Breast epithelium (tissue), 4 donors: ENCODE measurements at regions not wholly inside any gene's neighbourhood (a gene's known extent, or its start where the extent isn't known, plus 50 kb on each side); places are given as distances from the start of the nearest gene placed in this dataset.

Source experiments
- DNase-seq, 2 donors: peaks; one replicate each; pipeline ENCODE4 v3.0.0-alpha.2; 2019; ENCODE audit warnings: low spot score in 2 of 2
- H3K27ac ChIP-seq, 2 donors: fragments of 200-600 bp; sonication (generic) in 1 of 2; one replicate each; pipeline ENCODE4 v1.5.1; 2016 to 2019; ENCODE audit warnings: mild to moderate bottlenecking in 1 of 2
- H3K27me3 ChIP-seq, 2 donors: fragments of 200-600 bp; sonication (generic) in 1 of 2; one replicate each; pipeline versions ENCODE4 v1.5.1 to v1.6.0; 2017 to 2019; ENCODE audit warnings: control low read depth in 1 of 2, mild to moderate bottlenecking in 1 of 2
- H3K36me3 ChIP-seq: fragments of 200-600 bp; one replicate; pipeline ENCODE4 v1.5.1; 2019
- H3K4me1 ChIP-seq, 2 donors: fragments of 200-600 bp; sonication (generic); one replicate each; pipeline ENCODE4 v1.5.1; 2016 to 2019; ENCODE audit warnings: control low read depth in 1 of 2
- H3K4me3 ChIP-seq, 3 donors: fragments of 200-600 bp; sonication (generic); 1 replicate in 2 of 3; 2 replicates in 1 of 3; pipeline ENCODE4 v1.5.1; 2016 to 2019; ENCODE audit warnings: mild to moderate bottlenecking in 3 of 3, moderate library complexity in 2 of 3
- H3K9me3 ChIP-seq, 2 donors: fragments of 200-600 bp; sonication (generic) in 1 of 2; one replicate each; pipeline ENCODE4 v1.5.1; 2016 to 2019; ENCODE audit warnings: control low read depth in 1 of 2
- CTCF ChIP-seq, 3 donors: fragments of 450-650 bp; IDR thresholded peaks; one replicate each; pipeline ENCODE4 v1.5.1; 2016 to 2017; ENCODE audit warnings: antibody characterized with exemption in 3 of 3, mild to moderate bottlenecking in 3 of 3, moderate library complexity in 3 of 3
- POLR2A ChIP-seq: fragments of 450-650 bp; IDR thresholded peaks from one replicate; pipeline ENCODE4 v1.6.1; 2016; ENCODE audit warnings: antibody characterized with exemption, mild to moderate bottlenecking, moderate library complexity
- POLR2AphosphoS5 ChIP-seq, 3 donors: sonication (generic); formaldehyde crosslinking; IDR thresholded peaks; one replicate each; pipeline ENCODE4 v1.6.1; 2017; ENCODE audit warnings: antibody characterized with exemption in 3 of 3
- intact Hi-C: fragments of 100-400 bp; cut with DNase I; formaldehyde crosslinking; loops from one replicate; pipeline ENCODE4 v1.15.1; 2023; ENCODE audit warnings: low total_unique reads

DNA sequence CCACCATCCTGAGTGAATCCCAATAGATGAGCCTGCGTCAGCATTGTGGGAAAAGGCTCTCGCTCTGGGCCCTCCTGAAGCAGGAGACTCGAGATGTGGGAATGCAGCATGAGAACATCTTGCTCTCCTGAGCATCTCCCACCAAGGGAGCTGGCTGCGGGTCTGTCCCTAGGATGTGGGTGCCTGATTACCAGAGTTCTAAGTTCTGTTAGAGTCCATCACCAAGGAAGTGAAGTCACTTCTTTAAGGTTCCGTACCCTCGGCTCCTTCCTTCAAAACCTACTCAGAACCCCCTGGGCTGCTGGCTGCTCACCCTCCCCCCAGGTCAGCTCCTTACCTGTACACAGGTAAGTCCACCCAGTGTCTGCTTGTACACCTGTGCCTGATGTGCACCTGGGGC lies 100.5 kb upstream of the IGLL5 start:
- intact Hi-C loops, result no loop called here
- TF ChIP-seq POLR2A (no peak), POLR2AphosphoS5 (IDR thresholded peaks at IDR 0.05) (no peak), CTCF (IDR thresholded peaks at IDR 0.05) (no peak)
- H3K27me3 ChIP-seq, result peaks cover 0 to 8% of the 10 kb centered on the region in 2 donors
- no peak overlapping the region for H3K27ac ChIP-seq
- H3K9me3 ChIP-seq, result no peaks in the 10 kb centered on the region
- DNase-seq, result no peak
- H3K36me3 ChIP-seq, result no peaks in the 10 kb centered on the region
- no peaks in the 10 kb centered on the region for H3K4me1 ChIP-seq
- no peak overlapping the region for H3K4me3 ChIP-seq

GRCh38 chr22:22787786-22788459 lies 99.7 kb upstream of the IGLL5 start:
- H3K27ac ChIP-seq, result no peak overlapping the region
- intact Hi-C loops, result no loop called here
- DNase-seq, result no peak

GRCh38 chr22:22788460-22789037 lies 99.1 kb upstream of the IGLL5 start:
- Histone ChIP-seq H3K27ac (no peak overlapping the region), H3K9me3 (no peaks in the 10 kb centered on the region), H3K27me3 (peaks cover 0 to 8% of the 10 kb centered on the region in 2 donors), H3K4me1 (no peaks in the 10 kb centered on the region), H3K4me3 (no peak overlapping the region), H3K36me3 (no peaks in the 10 kb centered on the region)
- intact Hi-C loops, result no loop called here
- no peak for DNase-seq
- TF ChIP-seq POLR2A, result no peak

More at GRCh38 chr22:22787786-22788459, 99.7 kb upstream of the IGLL5 start:
- no peaks in the 10 kb centered on the region for H3K4me1 ChIP-seq
- no peaks in the 10 kb centered on the region for H3K9me3 ChIP-seq
- no peaks in the 10 kb centered on the region for H3K36me3 ChIP-seq
- TF ChIP-seq CTCF (IDR thresholded peaks at IDR 0.05) (peak; percentile 13 to 40 (median 20)), POLR2AphosphoS5 (IDR thresholded peaks at IDR 0.05) (no peak)
- no peak overlapping the region for H3K4me3 ChIP-seq
- peaks cover 0 to 8% of the 10 kb centered on the region in 2 donors for H3K27me3 ChIP-seq

GRCh38 chr22:22789233-22789921 lies 98.2 kb upstream of the IGLL5 start:
- no peaks in the 10 kb centered on the region for H3K9me3 ChIP-seq
- peaks cover 0 to 8% of the 10 kb centered on the region in 2 donors for H3K27me3 ChIP-seq
- intact Hi-C loops, result no loop called here
- DNase-seq, result no peak
- H3K4me1 ChIP-seq, result no peaks in the 10 kb centered on the region
- TF ChIP-seq CTCF (IDR thresholded peaks at IDR 0.05) (no peak), POLR2AphosphoS5 (IDR thresholded peaks at IDR 0.05) (no peak), POLR2A (no peak)
- no peak overlapping the region for H3K4me3 ChIP-seq
- no peak overlapping the region for H3K27ac ChIP-seq
- H3K36me3 ChIP-seq, result no peaks in the 10 kb centered on the region

DNA sequence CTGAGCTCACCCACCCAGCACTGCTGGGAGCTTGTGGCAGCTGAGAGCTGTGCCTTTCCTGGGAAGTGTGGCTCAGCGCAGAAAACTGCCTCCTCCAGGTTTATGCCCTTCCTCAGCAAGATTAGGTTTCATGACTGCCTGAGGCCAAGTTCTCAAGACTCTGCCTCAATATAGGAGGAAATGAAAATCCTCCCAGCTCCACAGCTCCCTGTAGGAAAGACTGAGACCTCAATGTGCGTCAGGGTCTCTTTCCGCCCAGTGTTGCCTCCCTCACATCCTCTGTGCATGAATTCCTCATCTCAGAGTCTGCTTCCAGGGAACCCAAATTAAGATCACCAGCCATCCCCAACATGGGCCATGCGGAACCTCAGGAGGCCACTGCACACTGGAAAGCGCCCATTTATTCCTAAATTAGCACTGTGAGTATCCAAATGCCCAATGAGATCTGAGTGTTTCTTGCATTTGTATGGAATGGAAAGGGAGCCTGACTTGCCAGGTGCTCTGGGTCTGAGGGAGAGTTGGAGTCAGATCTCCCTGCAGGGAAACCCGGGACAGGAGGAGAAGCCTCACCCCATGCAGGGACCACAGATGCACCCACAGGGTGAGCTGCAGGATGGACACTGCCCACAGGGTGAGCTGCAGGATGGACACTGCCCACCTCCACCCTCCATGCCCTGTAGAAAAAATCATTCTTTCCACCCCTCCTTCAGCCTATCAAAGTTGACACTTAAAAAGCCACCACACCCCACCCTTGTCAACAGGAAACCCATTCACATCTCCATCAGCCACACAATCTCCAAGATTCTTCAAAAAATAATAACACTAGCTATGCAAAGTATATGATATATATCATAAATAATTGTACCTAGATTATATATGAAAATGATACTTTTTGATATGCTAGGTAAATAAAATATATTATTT lies 97.4 kb upstream of the IGLL5 start:
- TF ChIP-seq CTCF (IDR thresholded peaks at IDR 0.05) (no peak), POLR2A (no peak), POLR2AphosphoS5 (IDR thresholded peaks at IDR 0.05) (no peak)
- Histone ChIP-seq H3K4me3 (no peak overlapping the region), H3K27me3 (peaks cover 0 to 8% of the 10 kb centered on the region in 2 donors), H3K4me1 (no peaks in the 10 kb centered on the region), H3K27ac (no peak overlapping the region), H3K9me3 (no peaks in the 10 kb centered on the region), H3K36me3 (no peaks in the 10 kb centered on the region)
- intact Hi-C loops, result no loop called here
- no peak for DNase-seq
